B cell (primary cell): ENCODE measurements at regions not wholly inside any gene's neighbourhood (a gene's known extent, or its start where the extent isn't known, plus 50 kb on each side); places are given as distances from the start of the nearest gene placed in this dataset.

Experiments used
- CTCF ChIP-seq: fragments of 200-600 bp; IDR thresholded peaks from one replicate; pipeline ENCODE4 v1.8.0; 2022; ENCODE audit warnings: antibody characterized with exemption, mild to moderate bottlenecking
- EZH2 ChIP-seq: IDR thresholded peaks from 2 replicates; pipeline ENCODE4 v1.6.1; 2012; ENCODE audit warnings: borderline replicate concordance, low read depth, mild to moderate bottlenecking, moderate library complexity, low read length; ENCODE audit not compliant: insufficient read depth, poor library complexity, severe bottlenecking

- TF ChIP-seq CTCF (no peak), EZH2 (no peak)
These were observed 1265.4 kb upstream of the ADGRB3 start for GRCh38 chr6:67369679-67370078.
